Neural cell (in vitro differentiated cells): ENCODE measurements at regions not wholly inside any gene's neighbourhood (a gene's known extent, or its start where the extent isn't known, plus 50 kb on each side); places are given as distances from the start of the nearest gene placed in this dataset.

ENCODE experiments used
- CTCF ChIP-seq: fragments of 450-650 bp; IDR thresholded peaks from 2 replicates; pipeline ENCODE4 v1.5.1; 2014; ENCODE audit warnings: antibody characterized with exemption, mild to moderate bottlenecking, moderate library complexity; ENCODE audit not compliant: poor library complexity, severe bottlenecking
- EP300 ChIP-seq: fragments of 450-650 bp; conservative IDR thresholded peaks from 2 replicates; pipeline ENCODE4 v1.6.1; 2014; ENCODE audit warnings: antibody characterized with exemption, mild to moderate bottlenecking, moderate library complexity; ENCODE audit not compliant: poor library complexity, severe bottlenecking
- EZH2 ChIP-seq: fragments of 200-600, 300-800 bp; shearing (Covaris generic), sonication (generic); IDR thresholded peaks from 2 replicates; pipeline ENCODE4 v1.6.1; 2014; ENCODE audit warnings: antibody characterized with exemption, low read length, borderline replicate concordance, mild to moderate bottlenecking; ENCODE audit not compliant: insufficient read depth, poor library complexity, severe bottlenecking
- MXI1 ChIP-seq: fragments of 450-650 bp; conservative IDR thresholded peaks from 2 replicates; pipeline ENCODE4 v1.6.1; 2014; ENCODE audit warnings: antibody characterized with exemption, mild to moderate bottlenecking; ENCODE audit not compliant: poor library complexity, severe bottlenecking
- POLR2AphosphoS5 ChIP-seq: IDR thresholded peaks from 2 replicates; pipeline ENCODE4 v1.6.1; 2012
- RAD21 ChIP-seq: fragments of 450-650 bp; conservative IDR thresholded peaks from 2 replicates; pipeline ENCODE4 v1.6.1; 2014; ENCODE audit warnings: antibody characterized with exemption, mild to moderate bottlenecking, moderate library complexity
- REST ChIP-seq: IDR thresholded peaks from 2 replicates; pipeline ENCODE4 v1.6.1; 2012; ENCODE audit warnings: borderline replicate concordance
- SMC3 ChIP-seq: fragments of 450-650 bp; conservative IDR thresholded peaks from 2 replicates; pipeline ENCODE4 v1.6.1; 2014; ENCODE audit warnings: antibody characterized with exemption, mild to moderate bottlenecking, moderate library complexity; ENCODE audit not compliant: poor library complexity
- TAF1 ChIP-seq: IDR thresholded peaks from 2 replicates; pipeline ENCODE4 v1.6.1; 2012; ENCODE audit warnings: low read depth

GRCh38 chrX:117610806-117611205, 505.8 kb downstream of the KLHL13 start:
- no peak for TF ChIP-seq CTCF
- TF ChIP-seq EZH2 = no peak
- TF ChIP-seq POLR2AphosphoS5 = no peak
- TF ChIP-seq TAF1 = no peak
- no peak for TF ChIP-seq RAD21
- TF ChIP-seq REST = no peak
- TF ChIP-seq EP300 = no peak
- no peak for TF ChIP-seq MXI1
- no peak for TF ChIP-seq SMC3
